IPS-20b (cell line): ENCODE measurements at regions not wholly inside any gene's neighbourhood (a gene's known extent, or its start where the extent isn't known, plus 50 kb on each side); places are given as distances from the start of the nearest gene placed in this dataset.

Experiments
- H3K27ac ChIP-seq: one replicate; pipeline ENCODE4 v1.5.1; 2013; ENCODE audit warnings: low read length
- H3K27me3 ChIP-seq: 2 replicates; pipeline ENCODE4 v1.6.1; 2013; ENCODE audit warnings: mild to moderate bottlenecking, low read length, inconsistent platforms; ENCODE audit not compliant: insufficient read depth
- H3K36me3 ChIP-seq: 2 replicates; pipeline ENCODE4 v1.6.1; 2013; ENCODE audit warnings: low read depth, mild to moderate bottlenecking, inconsistent platforms, low read length, moderate library complexity; ENCODE audit not compliant: insufficient read depth
- H3K4me1 ChIP-seq: 2 replicates; pipeline ENCODE4 v1.6.1; 2013; ENCODE audit warnings: mild to moderate bottlenecking, control low read depth, inconsistent platforms, low read length, moderate library complexity; ENCODE audit not compliant: insufficient read depth
- H3K4me3 ChIP-seq: 2 replicates; pipeline ENCODE4 v1.5.1; 2013; ENCODE audit warnings: mild to moderate bottlenecking, low read length, inconsistent platforms
- H3K9ac ChIP-seq: 2 replicates; pipeline ENCODE4 v1.6.1; 2013; ENCODE audit warnings: low read depth, mild to moderate bottlenecking, inconsistent platforms, low read length, moderate library complexity
- H3K9me3 ChIP-seq: 2 replicates; pipeline ENCODE4 v1.6.1; 2013; ENCODE audit warnings: mild to moderate bottlenecking, low read depth, low read length, inconsistent platforms; ENCODE audit not compliant: insufficient read depth

DNA sequence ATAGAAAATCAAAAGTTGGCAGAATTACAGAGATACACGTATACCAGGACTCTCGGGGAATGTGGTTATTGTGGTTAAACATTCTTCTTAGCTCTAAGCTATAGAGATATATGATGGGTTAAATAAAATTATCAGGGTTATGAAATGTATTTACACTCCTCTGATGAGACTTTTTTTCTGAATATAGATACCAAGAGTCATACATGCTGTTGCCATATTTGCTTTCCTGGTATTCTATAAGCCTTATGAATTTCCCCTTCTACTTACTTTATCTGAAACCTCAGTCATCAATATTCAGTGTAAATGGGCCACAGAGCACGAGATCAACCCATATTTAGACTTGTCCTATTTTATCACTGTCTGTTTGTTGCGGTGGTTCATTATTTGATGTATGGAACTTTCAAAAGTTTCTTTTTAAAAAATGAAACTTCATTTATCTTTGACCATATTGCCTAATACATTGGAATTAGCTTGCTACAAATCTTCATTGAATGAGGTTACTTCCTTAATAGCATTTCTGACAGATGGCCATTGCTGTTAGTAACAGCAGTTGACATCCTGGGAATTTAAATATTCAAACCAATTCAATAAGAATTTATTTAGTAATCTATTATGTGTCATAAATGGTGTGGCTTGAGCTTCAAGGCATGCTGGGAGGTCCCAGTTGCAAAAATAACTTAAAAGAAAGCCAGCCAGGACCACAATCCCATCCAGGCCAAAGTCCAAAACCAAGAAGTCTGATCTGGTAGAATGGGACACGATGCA, 393.5 kb downstream of the PCNX1 start:
- no peaks in the 10 kb centered on the region for H3K27me3 ChIP-seq
- no peak overlapping the region for H3K9ac ChIP-seq
- H3K36me3 ChIP-seq, result no peaks in the 10 kb centered on the region
- no peaks in the 10 kb centered on the region for H3K4me1 ChIP-seq
- H3K9me3 ChIP-seq, result peaks cover 4% of the 10 kb centered on the region; the same call in 1 of the 2 replicates
- no peak overlapping the region for H3K4me3 ChIP-seq
- H3K27ac ChIP-seq, result no peak overlapping the region

DNA sequence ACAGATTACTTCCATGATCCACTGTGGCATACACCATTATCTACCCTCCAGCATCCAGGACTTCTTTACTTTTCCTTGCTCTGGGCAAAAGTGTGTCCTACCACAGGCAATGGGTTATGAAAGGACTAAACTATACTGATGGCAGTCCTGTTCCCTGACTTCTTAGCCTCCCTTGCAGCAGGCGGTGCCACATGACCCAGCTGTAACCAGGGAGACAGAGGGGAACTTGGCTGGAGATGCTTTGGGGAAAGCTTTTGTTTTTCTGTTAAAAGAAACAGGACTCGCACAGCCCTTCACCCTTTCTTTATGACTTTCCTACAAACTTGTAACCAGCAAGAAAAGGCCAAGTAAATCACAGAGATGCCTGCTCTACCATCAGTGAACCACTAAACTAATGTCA, 394.4 kb downstream of the PCNX1 start:
- H3K4me1 ChIP-seq, result no peaks in the 10 kb centered on the region
- no peak overlapping the region for H3K9ac ChIP-seq
- H3K9me3 ChIP-seq, result peaks cover 4% of the 10 kb centered on the region; the same call in 1 of the 2 replicates
- no peaks in the 10 kb centered on the region for H3K36me3 ChIP-seq
- no peak overlapping the region for H3K27ac ChIP-seq
- H3K27me3 ChIP-seq, result no peaks in the 10 kb centered on the region
- no peak overlapping the region for H3K4me3 ChIP-seq

DNA sequence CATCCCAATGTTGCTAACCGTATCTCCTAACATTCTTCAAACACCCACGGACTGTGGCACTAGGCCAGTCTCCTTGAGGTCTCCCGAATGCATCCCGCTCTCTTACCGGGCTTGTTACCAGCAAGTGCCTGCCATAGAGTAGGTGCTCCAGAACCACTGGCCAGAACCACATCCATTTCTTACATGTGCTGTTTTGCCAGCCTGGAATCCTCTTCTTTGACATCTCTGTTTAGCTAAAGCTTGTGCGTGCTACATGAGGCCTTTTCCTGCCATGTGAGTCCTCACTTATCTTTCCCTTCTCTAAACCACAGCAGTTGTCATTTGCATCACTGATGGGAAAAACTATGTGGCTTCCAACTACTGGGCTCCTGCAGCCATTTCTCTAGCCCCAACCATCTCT, 397.4 kb downstream of the PCNX1 start:
- Histone ChIP-seq H3K27me3 (no peaks in the 10 kb centered on the region), H3K36me3 (no peaks in the 10 kb centered on the region), H3K4me1 (no peaks in the 10 kb centered on the region), H3K27ac (no peak overlapping the region), H3K4me3 (no peak overlapping the region), H3K9me3 (peaks cover 4% of the 10 kb centered on the region; the same call in 1 of the 2 replicates), H3K9ac (no peak overlapping the region)

DNA sequence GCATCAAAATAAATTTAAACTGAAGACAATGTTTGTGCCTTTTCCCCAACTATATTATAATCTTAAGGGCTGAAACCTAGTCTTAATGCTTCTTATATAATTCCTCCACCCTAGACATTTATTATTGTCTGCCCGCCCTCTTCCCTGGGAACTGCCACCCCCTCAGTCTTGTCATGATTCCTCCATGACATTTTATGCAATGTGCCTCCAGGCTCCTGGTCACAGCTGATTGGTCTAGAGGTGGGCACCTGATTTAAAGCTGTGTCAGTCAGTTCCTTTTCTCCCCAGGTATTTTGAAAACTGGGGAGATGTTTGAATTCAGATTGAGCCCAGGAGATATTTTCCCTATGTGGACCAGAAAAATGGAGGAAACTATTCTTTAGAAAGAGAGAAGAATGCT, 401.4 kb downstream of the PCNX1 start:
- Histone ChIP-seq H3K27ac (no peak overlapping the region), H3K4me3 (no peak overlapping the region), H3K36me3 (no peaks in the 10 kb centered on the region), H3K4me1 (no peaks in the 10 kb centered on the region), H3K27me3 (no peaks in the 10 kb centered on the region), H3K9ac (no peak overlapping the region), H3K9me3 (peaks cover 4% of the 10 kb centered on the region; the same call in 1 of the 2 replicates)

DNA sequence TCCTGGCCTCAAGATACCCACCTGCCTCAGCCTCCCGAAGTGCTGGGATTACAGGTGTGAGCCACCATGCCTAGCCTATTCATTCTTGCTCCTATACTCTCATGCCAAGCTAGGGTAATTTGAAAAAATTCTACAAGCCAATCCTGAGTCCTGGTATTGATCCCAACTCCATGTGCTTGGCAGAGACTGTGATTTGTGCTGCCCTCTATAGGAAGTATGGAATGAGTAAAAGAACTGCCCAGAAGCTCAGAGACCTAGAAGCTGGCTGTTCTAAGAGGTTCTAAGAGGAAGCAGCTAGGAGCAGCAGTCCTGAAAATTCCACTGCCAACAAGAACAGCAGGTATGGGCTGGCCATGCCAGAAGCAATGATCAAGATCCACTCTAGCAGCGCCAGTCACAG, 402.5 kb downstream of the PCNX1 start:
- H3K27me3 ChIP-seq, result no peaks in the 10 kb centered on the region
- H3K4me3 ChIP-seq, result no peak overlapping the region
- H3K9me3 ChIP-seq, result peaks cover 2% of the 10 kb centered on the region; the same call in 1 of the 2 replicates
- H3K4me1 ChIP-seq, result no peaks in the 10 kb centered on the region
- no peaks in the 10 kb centered on the region for H3K36me3 ChIP-seq
- no peak overlapping the region for H3K27ac ChIP-seq
- H3K9ac ChIP-seq, result no peak overlapping the region

DNA sequence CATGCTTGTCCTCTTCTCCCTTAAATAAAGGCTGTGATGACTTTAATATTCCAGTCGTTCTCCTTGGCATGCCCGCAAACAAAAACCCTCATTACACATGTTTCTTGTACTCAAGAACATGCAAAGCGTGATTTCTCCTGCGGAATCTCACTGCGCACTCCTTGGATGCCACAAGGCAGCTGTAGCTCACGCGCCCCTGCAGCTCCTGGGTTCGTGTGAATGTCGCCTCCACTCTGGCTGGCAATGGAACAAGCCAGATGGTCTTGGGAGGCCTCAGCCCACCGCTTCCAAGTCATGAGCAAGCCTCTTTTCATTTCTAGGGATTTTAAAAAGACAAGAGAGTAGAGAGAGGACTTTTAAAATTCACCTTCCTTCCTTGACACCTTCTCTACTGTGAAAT, 403.8 kb downstream of the PCNX1 start:
- H3K9ac ChIP-seq, result no peak overlapping the region
- H3K4me1 ChIP-seq, result no peaks in the 10 kb centered on the region
- H3K4me3 ChIP-seq, result no peak overlapping the region
- H3K9me3 ChIP-seq, result no peaks in the 10 kb centered on the region
- H3K36me3 ChIP-seq, result no peaks in the 10 kb centered on the region
- H3K27me3 ChIP-seq, result no peaks in the 10 kb centered on the region
- no peak overlapping the region for H3K27ac ChIP-seq

DNA sequence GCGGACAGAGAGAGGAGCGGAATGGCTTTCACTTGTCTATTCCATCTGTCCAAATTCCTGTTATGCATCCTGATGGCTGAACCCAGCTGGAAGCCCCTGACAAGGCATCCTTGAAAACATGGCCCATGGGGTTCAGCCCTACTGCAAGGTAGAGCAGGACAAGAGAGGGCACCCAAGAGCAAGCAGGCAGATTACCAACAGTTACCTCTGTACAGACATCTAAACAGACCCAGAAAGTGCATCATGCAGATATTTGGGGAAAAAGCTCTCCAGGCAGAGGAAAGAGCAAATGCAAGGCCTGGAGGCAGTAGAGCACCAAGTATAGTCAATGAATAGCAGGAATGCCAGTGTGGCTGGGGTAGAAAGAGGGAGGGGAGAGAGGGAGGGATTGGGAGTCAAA, 407.5 kb downstream of the PCNX1 start:
- no peak overlapping the region for H3K4me3 ChIP-seq
- no peak overlapping the region for H3K27ac ChIP-seq
- H3K27me3 ChIP-seq, result no peaks in the 10 kb centered on the region
- no peaks in the 10 kb centered on the region for H3K36me3 ChIP-seq
- no peak overlapping the region for H3K9ac ChIP-seq
- H3K9me3 ChIP-seq, result no peaks in the 10 kb centered on the region
- no peaks in the 10 kb centered on the region; the same call in 1 of the 2 replicates for H3K4me1 ChIP-seq

DNA sequence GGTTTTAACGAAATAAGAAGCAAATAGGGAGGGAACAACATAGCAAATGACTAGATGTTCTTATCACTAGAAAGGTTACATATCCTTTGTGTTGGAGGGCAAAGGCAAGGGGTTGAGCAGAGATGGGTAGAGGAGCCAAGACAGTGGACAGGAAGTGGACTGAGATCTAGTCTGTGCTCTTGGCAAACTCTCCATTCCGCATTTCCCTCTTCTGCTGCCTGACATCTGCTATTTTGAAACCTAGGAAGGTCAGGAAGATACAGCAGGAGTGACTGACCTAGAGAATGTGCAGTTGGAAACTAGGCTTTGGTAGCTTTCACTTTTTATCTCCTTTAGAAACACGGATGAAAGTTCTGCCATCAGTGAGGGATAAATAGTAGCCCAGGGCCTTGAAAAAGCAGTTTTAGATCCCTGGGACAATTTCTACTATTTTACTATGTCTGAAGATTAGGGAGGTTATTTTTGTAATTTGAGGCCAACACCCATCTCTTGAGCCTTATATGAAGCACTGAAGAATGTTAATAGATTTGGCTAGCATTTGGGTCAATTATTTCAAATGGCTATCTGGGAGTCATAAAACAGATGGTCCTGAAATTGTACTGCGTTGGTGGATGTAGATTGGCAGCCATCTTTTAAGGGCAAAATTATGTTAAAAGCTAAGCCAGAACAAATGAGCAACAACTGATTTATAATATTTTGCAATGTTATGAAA, 410.3 kb downstream of the PCNX1 start:
- peaks cover 5% of the 10 kb centered on the region for H3K4me1 ChIP-seq
- H3K9me3 ChIP-seq, result no peaks in the 10 kb centered on the region
- no peak overlapping the region for H3K9ac ChIP-seq
- H3K4me3 ChIP-seq, result no peak overlapping the region
- no peaks in the 10 kb centered on the region for H3K36me3 ChIP-seq
- no peaks in the 10 kb centered on the region for H3K27me3 ChIP-seq
- H3K27ac ChIP-seq, result no peak overlapping the region

DNA sequence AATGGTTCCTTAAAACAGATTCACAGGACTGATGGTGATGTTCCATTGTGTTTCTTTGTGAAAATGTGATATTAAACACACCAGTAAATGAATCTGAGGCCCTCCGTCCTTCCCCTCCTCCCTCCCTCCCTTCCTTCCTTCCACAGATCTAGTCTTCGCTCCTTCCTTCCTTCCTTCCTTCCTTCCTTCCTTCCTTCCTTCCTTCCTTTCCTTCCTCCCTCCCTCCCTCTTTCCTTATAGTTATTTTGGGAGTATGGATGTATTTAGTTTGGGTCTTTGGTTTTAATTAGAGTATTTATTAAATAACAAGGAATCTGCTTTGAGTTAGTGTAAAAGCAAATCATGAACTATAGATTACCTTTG, 410.8 kb downstream of the PCNX1 start:
- Histone ChIP-seq H3K27me3 (no peaks in the 10 kb centered on the region), H3K4me3 (no peak overlapping the region), H3K4me1 (peaks cover 10% of the 10 kb centered on the region), H3K36me3 (no peaks in the 10 kb centered on the region), H3K9ac (no peak overlapping the region), H3K27ac (no peak overlapping the region), H3K9me3 (no peaks in the 10 kb centered on the region)

DNA sequence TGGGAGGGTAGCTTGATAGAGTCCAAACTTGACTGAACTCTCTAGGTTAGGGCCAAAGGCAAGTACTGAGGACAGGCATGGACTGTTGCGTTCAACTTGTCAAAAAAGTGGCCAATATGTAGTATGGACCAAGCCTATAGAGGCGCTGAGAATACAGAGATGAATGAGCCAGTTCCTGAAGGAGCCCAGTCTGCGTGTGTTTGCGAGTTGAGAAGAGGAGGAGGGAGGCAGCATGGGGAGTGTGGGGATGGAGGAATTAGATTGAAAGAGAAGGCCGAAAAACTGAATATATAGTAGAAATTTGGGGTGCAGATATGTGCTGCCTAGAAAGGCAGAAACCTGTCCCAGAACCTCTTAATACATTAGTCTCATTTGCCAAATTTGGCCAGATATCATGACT, 412.4 kb downstream of the PCNX1 start:
- H3K4me1 ChIP-seq, result peaks cover 25% of the 10 kb centered on the region
- H3K9me3 ChIP-seq, result no peaks in the 10 kb centered on the region
- no peak overlapping the region for H3K27ac ChIP-seq
- peak overlapping the region; percentile 86 for H3K4me3 ChIP-seq
- no peaks in the 10 kb centered on the region for H3K36me3 ChIP-seq
- no peaks in the 10 kb centered on the region for H3K27me3 ChIP-seq
- peak overlapping the region; percentile 76; the same call in 1 of the 2 replicates for H3K9ac ChIP-seq

DNA sequence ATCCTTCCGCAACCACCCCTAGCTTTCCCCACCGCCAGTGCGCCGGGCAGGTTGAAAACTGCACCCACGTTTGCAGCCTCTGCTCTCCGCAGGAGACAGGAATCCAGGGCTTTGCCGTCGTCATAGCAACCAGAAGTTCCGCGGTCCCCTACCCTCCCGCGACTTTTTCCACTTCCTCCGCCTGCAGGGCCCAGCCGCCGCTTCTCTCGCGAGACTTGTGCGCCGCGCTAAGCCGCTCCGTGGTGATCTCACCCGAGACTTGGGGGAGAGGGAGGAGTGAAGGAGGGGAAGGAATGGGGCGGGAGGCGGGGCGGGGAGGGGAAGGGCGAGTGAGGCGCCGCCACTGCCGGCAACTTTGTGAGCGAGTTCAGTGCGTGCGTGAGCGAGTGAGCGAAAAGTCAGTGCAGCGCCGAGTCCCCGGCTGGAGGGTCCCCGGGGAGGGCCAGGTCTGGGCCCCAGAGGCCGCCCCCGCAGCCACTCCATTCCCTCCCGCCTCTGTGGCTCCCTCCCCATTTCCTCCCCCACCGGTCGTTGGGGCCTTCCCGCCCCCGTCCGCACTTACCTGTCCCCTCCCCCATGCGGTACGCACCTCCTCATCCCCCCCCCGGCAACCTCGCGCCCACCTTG, 413.0 kb downstream of the PCNX1 start, which contains the start of gene SIPA1L1:
Gene SIPA1L1 (plus strand): TSS at position 370 of the 627 bp plus-strand sequence.
- H3K36me3 ChIP-seq, result no peaks in the 10 kb centered on the region
- H3K4me3 ChIP-seq, result peak within 1 kb of the TSS; percentile 86
- H3K4me1 ChIP-seq, result peaks cover 29% of the 10 kb centered on the region
- H3K27ac ChIP-seq, result peak within 1 kb of the TSS; percentile 73
- H3K27me3 ChIP-seq, result no peaks in the 10 kb centered on the region
- H3K9ac ChIP-seq, result peak within 1 kb of the TSS; percentile 78; the same call in 1 of the 2 replicates
- H3K9me3 ChIP-seq, result no peaks in the 10 kb centered on the region
